Osteocyte (in vitro differentiated cells): ENCODE measurements at regions not wholly inside any gene's neighbourhood (a gene's known extent, or its start where the extent isn't known, plus 50 kb on each side); places are given as distances from the start of the nearest gene placed in this dataset.

ENCODE experiments used
- DNase-seq: peaks from one replicate; pipeline ENCODE4 v3.0.0; 2021; ENCODE audit warnings: mixed read lengths; ENCODE audit not compliant: unreplicated experiment; ENCODE audit errors: extremely low spot score
- H3K27ac Mint-ChIP-seq: one replicate; pipeline ENCODE4 v1.8.0; 2021; ENCODE audit warnings: mild to moderate bottlenecking, mixed read lengths; ENCODE audit not compliant: unreplicated experiment
- H3K27me3 Mint-ChIP-seq: one replicate; pipeline ENCODE4 v1.8.0; 2021; ENCODE audit warnings: mixed read lengths; ENCODE audit not compliant: unreplicated experiment
- H3K36me3 Mint-ChIP-seq: one replicate; pipeline ENCODE4 v1.8.0; 2021; ENCODE audit warnings: mixed read lengths; ENCODE audit not compliant: unreplicated experiment
- H3K4me1 Mint-ChIP-seq: one replicate; pipeline ENCODE4 v1.8.0; 2021; ENCODE audit warnings: mixed read lengths; ENCODE audit not compliant: unreplicated experiment
- H3K4me3 Mint-ChIP-seq: one replicate; pipeline ENCODE4 v1.8.0; 2021; ENCODE audit warnings: mild to moderate bottlenecking, moderate library complexity, mixed read lengths; ENCODE audit not compliant: unreplicated experiment
- H3K9me3 Mint-ChIP-seq: one replicate; pipeline ENCODE4 v1.8.0; 2021; ENCODE audit warnings: mixed read lengths; ENCODE audit not compliant: unreplicated experiment
- TF ChIP-seq, protein P1 (sequence below): fragments of 200-600 bp; sonication (generic); IDR thresholded peaks from 2 replicates; pipeline ENCODE4 v1.5.0; 2021; ENCODE audit warnings: antibody characterized with exemption, mild to moderate bottlenecking, moderate library complexity

GRCh38 chr13:88628882-88629281, 957.7 kb downstream of the SLITRK5 start:
- no peak for DNase-seq

DNA sequence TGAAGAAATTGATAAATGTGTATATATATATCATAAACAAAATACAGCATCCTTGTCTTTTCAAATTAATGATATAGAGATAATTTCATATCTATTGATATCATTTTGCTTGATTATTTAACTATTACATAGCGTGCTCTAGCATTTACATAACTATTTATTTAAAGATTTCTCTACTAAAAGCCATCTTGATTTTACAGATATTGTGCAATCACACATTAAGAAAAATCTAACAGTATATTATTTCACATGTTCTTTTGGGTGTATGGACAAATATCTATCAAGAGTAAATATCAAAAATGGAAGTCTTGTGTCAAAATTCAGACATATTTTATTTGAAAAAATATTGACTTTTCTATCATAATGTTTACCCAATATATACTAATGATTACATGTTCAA, 966.8 kb downstream of the SLITRK5 start:
- no peaks in the 10 kb centered on the region for H3K4me1 Mint-ChIP-seq
- no peaks in the 10 kb centered on the region for H3K9me3 Mint-ChIP-seq
- no peak for DNase-seq
- TF ChIP-seq, protein P1, sequence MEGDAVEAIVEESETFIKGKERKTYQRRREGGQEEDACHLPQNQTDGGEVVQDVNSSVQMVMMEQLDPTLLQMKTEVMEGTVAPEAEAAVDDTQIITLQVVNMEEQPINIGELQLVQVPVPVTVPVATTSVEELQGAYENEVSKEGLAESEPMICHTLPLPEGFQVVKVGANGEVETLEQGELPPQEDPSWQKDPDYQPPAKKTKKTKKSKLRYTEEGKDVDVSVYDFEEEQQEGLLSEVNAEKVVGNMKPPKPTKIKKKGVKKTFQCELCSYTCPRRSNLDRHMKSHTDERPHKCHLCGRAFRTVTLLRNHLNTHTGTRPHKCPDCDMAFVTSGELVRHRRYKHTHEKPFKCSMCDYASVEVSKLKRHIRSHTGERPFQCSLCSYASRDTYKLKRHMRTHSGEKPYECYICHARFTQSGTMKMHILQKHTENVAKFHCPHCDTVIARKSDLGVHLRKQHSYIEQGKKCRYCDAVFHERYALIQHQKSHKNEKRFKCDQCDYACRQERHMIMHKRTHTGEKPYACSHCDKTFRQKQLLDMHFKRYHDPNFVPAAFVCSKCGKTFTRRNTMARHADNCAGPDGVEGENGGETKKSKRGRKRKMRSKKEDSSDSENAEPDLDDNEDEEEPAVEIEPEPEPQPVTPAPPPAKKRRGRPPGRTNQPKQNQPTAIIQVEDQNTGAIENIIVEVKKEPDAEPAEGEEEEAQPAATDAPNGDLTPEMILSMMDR: no peak
- H3K27me3 Mint-ChIP-seq: no peaks in the 10 kb centered on the region
- no peaks in the 10 kb centered on the region for H3K36me3 Mint-ChIP-seq
- no peak overlapping the region for H3K4me3 Mint-ChIP-seq
- H3K27ac Mint-ChIP-seq: no peak overlapping the region

More at GRCh38 chr13:88628882-88629281, 957.7 kb downstream of the SLITRK5 start:
- H3K9me3 Mint-ChIP-seq: no peaks in the 10 kb centered on the region
- no peaks in the 10 kb centered on the region for H3K36me3 Mint-ChIP-seq
- TF ChIP-seq, protein P1: no peak
- H3K27ac Mint-ChIP-seq: no peak overlapping the region
- H3K4me3 Mint-ChIP-seq: no peak overlapping the region
- no peaks in the 10 kb centered on the region for H3K4me1 Mint-ChIP-seq
- no peaks in the 10 kb centered on the region for H3K27me3 Mint-ChIP-seq

- no peaks in the 10 kb centered on the region for H3K36me3 Mint-ChIP-seq
- TF ChIP-seq, protein P1: no peak
- no peaks in the 10 kb centered on the region for H3K4me1 Mint-ChIP-seq
- H3K9me3 Mint-ChIP-seq: peaks cover 17% of the 10 kb centered on the region
- no peak overlapping the region for H3K4me3 Mint-ChIP-seq
- DNase-seq: no peak
- no peak overlapping the region for H3K27ac Mint-ChIP-seq
- H3K27me3 Mint-ChIP-seq: no peaks in the 10 kb centered on the region
These were observed 972.1 kb downstream of the SLITRK5 start for GRCh38 chr13:88643233-88643632.

- Mint-ChIP-seq H3K27ac (no peak overlapping the region), H3K4me1 (no peaks in the 10 kb centered on the region), H3K27me3 (no peaks in the 10 kb centered on the region), H3K36me3 (no peaks in the 10 kb centered on the region), H3K4me3 (no peak overlapping the region), H3K9me3 (peaks cover 9% of the 10 kb centered on the region)
- DNase-seq: no peak
- TF ChIP-seq, protein P1: no peak
These were observed 977.6 kb downstream of the SLITRK5 start for GRCh38 chr13:88648598-88649373.

DNA sequence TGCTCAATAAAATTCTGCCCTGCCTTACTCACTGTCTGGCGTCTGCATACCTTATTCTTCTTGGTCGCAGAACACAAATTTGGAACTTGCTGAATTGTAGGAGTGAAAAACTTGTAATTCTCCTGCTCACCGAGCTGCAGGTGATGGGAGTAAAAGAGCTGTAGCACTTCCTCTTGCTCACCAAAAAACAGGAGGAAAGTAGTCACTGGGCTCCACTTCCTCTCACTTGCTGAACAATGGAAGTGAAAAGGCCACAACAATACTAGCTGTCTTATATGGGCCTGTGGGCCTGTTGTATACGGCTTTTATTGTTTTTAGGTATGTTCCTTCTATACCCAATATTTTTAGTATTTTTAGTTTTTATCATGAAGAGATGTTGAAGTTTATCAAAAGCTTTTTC, 978.7 kb downstream of the SLITRK5 start:
- Mint-ChIP-seq H3K27ac (no peak overlapping the region), H3K9me3 (no peaks in the 10 kb centered on the region), H3K27me3 (no peaks in the 10 kb centered on the region), H3K4me1 (no peaks in the 10 kb centered on the region), H3K36me3 (no peaks in the 10 kb centered on the region), H3K4me3 (no peak overlapping the region)
- TF ChIP-seq, protein P1: no peak
- DNase-seq: no peak
